Stimulated activated CD4-positive, alpha-beta T cell treated with anti-CD3 and anti-CD28 coated beads, TNF-alpha, amount 100 ng/mL, for 1 hour (primary cell): ENCODE measurements at regions not wholly inside any gene's neighbourhood (a gene's known extent, or its start where the extent isn't known, plus 50 kb on each side); places are given as distances from the start of the nearest gene placed in this dataset.

Experiments
- DNase-seq, 3 donors: peaks; one replicate each; pipeline ENCODE4 v3.0.0-alpha.2; 2020; ENCODE audit warnings: low read depth in 3 of 3, low spot score in 1 of 3

GRCh38 chr13:33464345-33464744, 178.8 kb upstream of the STARD13 start:
- no peak for DNase-seq

- no peak for DNase-seq
Measured at GRCh38 chr13:33466262-33466661, 180.7 kb upstream of the STARD13 start.

- DNase-seq: no peak
Measured at GRCh38 chr13:33467556-33467955, 182.0 kb upstream of the STARD13 start.

GRCh38 chr13:33471204-33471603, 185.6 kb upstream of the STARD13 start:
- DNase-seq: no peak

- no peak for DNase-seq
Measured at GRCh38 chr13:33472446-33472845, 186.9 kb upstream of the STARD13 start.

- DNase-seq: no peak
Measured at GRCh38 chr13:33479105-33479504, 193.6 kb upstream of the STARD13 start.

- DNase-seq: no peak
Measured at GRCh38 chr13:33480561-33480960, 195.0 kb upstream of the STARD13 start.

- DNase-seq: no peak
Measured at GRCh38 chr13:33483471-33483870, 197.9 kb upstream of the STARD13 start.

GRCh38 chr13:33485247-33485646, 199.7 kb upstream of the STARD13 start:
- DNase-seq: no peak

- DNase-seq: no peak
Measured at GRCh38 chr13:33487575-33488243, 202.2 kb upstream of the STARD13 start.

- DNase-seq: no peak
Measured at GRCh38 chr13:33489563-33489962, 204.0 kb upstream of the STARD13 start.

GRCh38 chr13:33490461-33491327, 205.1 kb upstream of the STARD13 start:
- DNase-seq: no peak

- no peak for DNase-seq
Measured at GRCh38 chr13:33493672-33494365, 208.3 kb upstream of the STARD13 start.

- DNase-seq: no peak
Measured at GRCh38 chr13:33494596-33495204, 209.1 kb upstream of the STARD13 start.

- no peak for DNase-seq
Measured at GRCh38 chr13:33496336-33496735, 210.8 kb upstream of the STARD13 start.

GRCh38 chr13:33497146-33497845, 211.7 kb upstream of the STARD13 start:
- no peak for DNase-seq

- no peak for DNase-seq
Measured at GRCh38 chr13:33508060-33508459, 222.5 kb upstream of the STARD13 start.

GRCh38 chr13:33509642-33510229, 224.2 kb upstream of the STARD13 start:
- DNase-seq: no peak

- no peak for DNase-seq
Measured at GRCh38 chr13:33510350-33510970, 224.9 kb upstream of the STARD13 start.
